Right lung (tissue), 2 donors: ENCODE measurements at regions not wholly inside any gene's neighbourhood (a gene's known extent, or its start where the extent isn't known, plus 50 kb on each side); places are given as distances from the start of the nearest gene placed in this dataset.
"Not testable (repeated sequence)": the region's sequence is repeated elsewhere in the genome, so short reads cannot be mapped to it uniquely, and the experiment has no call there.

ENCODE experiments used
- DNase-seq, 2 donors: peaks; one replicate each; pipeline ENCODE4 v3.0.0-alpha.2; 2013

- DNase-seq = no peak
These were observed 1554.5 kb upstream of the SLC39A10 start for GRCh38 chr2:194102546-194102945.

- DNase-seq = no peak
These were observed 1556.8 kb upstream of the SLC39A10 start for GRCh38 chr2:194100201-194100600.

GRCh38 chr2:194096402-194096801 is 1560.6 kb upstream of the SLC39A10 start:
- DNase-seq = no peak

GRCh38 chr2:194095359-194095758 is 1561.7 kb upstream of the SLC39A10 start:
- DNase-seq = no peak

- DNase-seq = no peak
These were observed 1566.6 kb upstream of the SLC39A10 start for GRCh38 chr2:194090251-194090905.

- no peak for DNase-seq
These were observed 1569.7 kb upstream of the SLC39A10 start for GRCh38 chr2:194087089-194087958.

GRCh38 chr2:194086129-194086528 is 1570.9 kb upstream of the SLC39A10 start:
- no peak for DNase-seq

- no peak for DNase-seq
These were observed 1577.0 kb upstream of the SLC39A10 start for GRCh38 chr2:194079989-194080388.

- no peak for DNase-seq
These were observed 1579.7 kb upstream of the SLC39A10 start for GRCh38 chr2:194077366-194077765.

- no peak for DNase-seq
These were observed 1594.6 kb upstream of the SLC39A10 start for GRCh38 chr2:194062401-194062800.

GRCh38 chr2:194060269-194060668 is 1596.8 kb upstream of the SLC39A10 start:
- no peak for DNase-seq

- no peak for DNase-seq
These were observed 1602.7 kb upstream of the SLC39A10 start for GRCh38 chr2:194054313-194054712.

GRCh38 chr2:194044321-194044720 is 1612.7 kb upstream of the SLC39A10 start:
- no peak for DNase-seq

GRCh38 chr2:194021130-194021529 is 1635.9 kb upstream of the SLC39A10 start:
- DNase-seq = not testable (repeated sequence)

- DNase-seq = no peak
These were observed 1636.9 kb upstream of the SLC39A10 start for GRCh38 chr2:194020155-194020554.

GRCh38 chr2:194015751-194016150 is 1641.3 kb upstream of the SLC39A10 start:
- no peak for DNase-seq

- DNase-seq = no peak
These were observed 1642.4 kb upstream of the SLC39A10 start for GRCh38 chr2:194014639-194015038.

- no peak for DNase-seq
These were observed 1652.3 kb upstream of the SLC39A10 start for GRCh38 chr2:194004590-194005206.

- DNase-seq = no peak
These were observed 1653.1 kb upstream of the SLC39A10 start for GRCh38 chr2:194003911-194004310.

- no peak for DNase-seq
These were observed 1654.2 kb upstream of the SLC39A10 start for GRCh38 chr2:194002699-194003368.

GRCh38 chr2:193990868-193991267 is 1666.2 kb upstream of the SLC39A10 start:
- no peak for DNase-seq

- no peak for DNase-seq
These were observed 1667.4 kb upstream of the SLC39A10 start for GRCh38 chr2:193989645-193990044.
